Loucy (cell line): ENCODE measurements at regions not wholly inside any gene's neighbourhood (a gene's known extent, or its start where the extent isn't known, plus 50 kb on each side); places are given as distances from the start of the nearest gene placed in this dataset.

ENCODE experiments used
- CTCF ChIP-seq: fragments of 200-600 bp; sonication (generic); conservative IDR thresholded peaks from 2 replicates; pipeline ENCODE4 v1.5.1; 2014; ENCODE audit warnings: mild to moderate bottlenecking, antibody characterized with exemption, low read length
- EZH2phosphoT487 ChIP-seq: fragments of 200-600 bp; IDR thresholded peaks from 2 replicates; pipeline ENCODE4 v1.6.1; 2018; ENCODE audit warnings: antibody characterized with exemption, mild to moderate bottlenecking, moderate library complexity, borderline replicate concordance

GRCh38 chr1:232899268-232899667, 51.1 kb upstream of the NTPCR start:
- TF ChIP-seq CTCF (no peak), EZH2phosphoT487 (no peak)
